Caco-2 (cell line): ENCODE measurements at regions not wholly inside any gene's neighbourhood (a gene's known extent, or its start where the extent isn't known, plus 50 kb on each side); places are given as distances from the start of the nearest gene placed in this dataset.

Experiments
- BruUV-seq: library from RNA; stranded (reverse); fragments of 400-500 nt; replicated peaks from 2 replicates; lab custom pipeline; 2021; lab: Mats Ljungman, UMichigan
- CTCF ChIA-PET: fragments of 300-600 bp; sonication (Branson Sonifier 250); formaldehyde crosslinking; loops from one replicate; lab custom pipeline; 2022; ENCODE audit warnings: antibody characterized with exemption; lab: Charles Lee
- POLR2A ChIA-PET: fragments of 300-600 bp; sonication (Branson Sonifier 250); formaldehyde crosslinking; loops from one replicate; lab custom pipeline; 2022; ENCODE audit warnings: antibody characterized with exemption; lab: Charles Lee
- DNase-seq, 2 experiments: peaks; one replicate each; pipeline versions ENCODE4 v3.0.0 to v3.0.0-alpha.2; 2020 to 2022
- H3K27me3 ChIP-seq: replicated peaks from 2 replicates; pipeline ENCODE4 v1.6.0; 2011; ENCODE audit warnings: low read length; ENCODE audit not compliant: control insufficient read depth, insufficient read depth
- H3K36me3 ChIP-seq: 2 replicates; pipeline ENCODE4 v1.5.1; 2011; ENCODE audit warnings: low read length; ENCODE audit not compliant: control insufficient read depth, insufficient read depth
- H3K4me1 ChIP-seq: fragments of 250-450 bp; sonication (Bioruptor Pico); 2 replicates; pipeline ENCODE4 v1.5.1; 2020; ENCODE audit warnings: mild to moderate bottlenecking
- H3K4me3 ChIP-seq: 2 replicates; pipeline ENCODE4 v1.5.1; 2011; ENCODE audit warnings: low read depth, mild to moderate bottlenecking, control low read depth, low read length
- H3K9me3 ChIP-seq: fragments of 250-450 bp; sonication (Bioruptor Pico); 2 replicates; pipeline ENCODE4 v1.5.1; 2020; ENCODE audit warnings: mild to moderate bottlenecking, moderate library complexity
- H3K27ac Mint-ChIP-seq: one replicate; pipeline ENCODE4 v1.8.0; 2022; ENCODE audit warnings: mixed read lengths; ENCODE audit not compliant: unreplicated experiment
- H3K27me3 Mint-ChIP-seq: one replicate; pipeline ENCODE4 v1.8.0; 2022; ENCODE audit warnings: mixed read lengths; ENCODE audit not compliant: insufficient read depth, unreplicated experiment
- H3K36me3 Mint-ChIP-seq: one replicate; pipeline ENCODE4 v1.8.0; 2022; ENCODE audit warnings: mild to moderate bottlenecking, mixed read lengths; ENCODE audit not compliant: insufficient read depth, unreplicated experiment
- H3K4me1 Mint-ChIP-seq: one replicate; pipeline ENCODE4 v1.8.0; 2022; ENCODE audit warnings: low read depth, mixed read lengths; ENCODE audit not compliant: unreplicated experiment
- H3K4me3 Mint-ChIP-seq: one replicate; pipeline ENCODE4 v1.8.0; 2022; ENCODE audit warnings: mild to moderate bottlenecking, moderate library complexity, mixed read lengths; ENCODE audit not compliant: unreplicated experiment
- H3K9me3 Mint-ChIP-seq: one replicate; pipeline ENCODE4 v1.8.0; 2022; ENCODE audit warnings: mixed read lengths; ENCODE audit not compliant: unreplicated experiment
- intact Hi-C: fragments of 100-400 bp; cut with micrococcal nuclease; formaldehyde crosslinking; loops from one replicate; pipeline ENCODE4 v1.10.0; 2022; ENCODE audit not compliant: unreplicated experiment
- TF ChIP-seq, protein P1 (sequence below), 2 experiments: fragments of 200-600 bp in 1 of 2; IDR thresholded peaks; 1 replicate in 1 of 2; 2 replicates in 1 of 2; pipeline versions ENCODE4 v1.5.1 to v1.8.0; 2011 to 2022; ENCODE audit warnings: antibody characterized with exemption in 1 of 2, control low read depth in 1 of 2, inconsistent platforms in 1 of 2, low read depth in 1 of 2, low read length in 1 of 2, mild to moderate bottlenecking in 1 of 2, moderate library complexity in 1 of 2; ENCODE audit not compliant: insufficient read depth in 1 of 2, severe bottlenecking in 1 of 2, unreplicated experiment in 1 of 2

- Mint-ChIP-seq H3K27me3 (no peaks in the 10 kb centered on the region), H3K27ac (no peak overlapping the region), H3K4me3 (no peak overlapping the region), H3K9me3 (peaks cover 11% of the 10 kb centered on the region), H3K4me1 (no peaks in the 10 kb centered on the region), H3K36me3 (peaks cover 4% of the 10 kb centered on the region)
- intact Hi-C loops = no loop called here
- H3K36me3 ChIP-seq = no peaks in the 10 kb centered on the region
- H3K9me3 ChIP-seq = no peaks in the 10 kb centered on the region
- TF ChIP-seq, protein P1, sequence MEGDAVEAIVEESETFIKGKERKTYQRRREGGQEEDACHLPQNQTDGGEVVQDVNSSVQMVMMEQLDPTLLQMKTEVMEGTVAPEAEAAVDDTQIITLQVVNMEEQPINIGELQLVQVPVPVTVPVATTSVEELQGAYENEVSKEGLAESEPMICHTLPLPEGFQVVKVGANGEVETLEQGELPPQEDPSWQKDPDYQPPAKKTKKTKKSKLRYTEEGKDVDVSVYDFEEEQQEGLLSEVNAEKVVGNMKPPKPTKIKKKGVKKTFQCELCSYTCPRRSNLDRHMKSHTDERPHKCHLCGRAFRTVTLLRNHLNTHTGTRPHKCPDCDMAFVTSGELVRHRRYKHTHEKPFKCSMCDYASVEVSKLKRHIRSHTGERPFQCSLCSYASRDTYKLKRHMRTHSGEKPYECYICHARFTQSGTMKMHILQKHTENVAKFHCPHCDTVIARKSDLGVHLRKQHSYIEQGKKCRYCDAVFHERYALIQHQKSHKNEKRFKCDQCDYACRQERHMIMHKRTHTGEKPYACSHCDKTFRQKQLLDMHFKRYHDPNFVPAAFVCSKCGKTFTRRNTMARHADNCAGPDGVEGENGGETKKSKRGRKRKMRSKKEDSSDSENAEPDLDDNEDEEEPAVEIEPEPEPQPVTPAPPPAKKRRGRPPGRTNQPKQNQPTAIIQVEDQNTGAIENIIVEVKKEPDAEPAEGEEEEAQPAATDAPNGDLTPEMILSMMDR (IDR thresholded peaks at IDR 0.05; ENCODE audit: insufficient read depth in 1 of 2, low read depth in 1 of 2, low read length in 1 of 2, severe bottlenecking in 1 of 2, unreplicated experiment in 1 of 2) = no peak
- no peaks in the 10 kb centered on the region for H3K4me1 ChIP-seq
- no TSS peak for BruUV-seq
- no peak for DNase-seq
- ChIA-PET POLR2A (no interaction called here), CTCF (no interaction called here)
- no peak overlapping the region for H3K4me3 ChIP-seq
- no peaks in the 10 kb centered on the region for H3K27me3 ChIP-seq
These were observed 114.7 kb downstream of the BCL2L11 start for GRCh38 chr2:111235192-111236015.

DNA sequence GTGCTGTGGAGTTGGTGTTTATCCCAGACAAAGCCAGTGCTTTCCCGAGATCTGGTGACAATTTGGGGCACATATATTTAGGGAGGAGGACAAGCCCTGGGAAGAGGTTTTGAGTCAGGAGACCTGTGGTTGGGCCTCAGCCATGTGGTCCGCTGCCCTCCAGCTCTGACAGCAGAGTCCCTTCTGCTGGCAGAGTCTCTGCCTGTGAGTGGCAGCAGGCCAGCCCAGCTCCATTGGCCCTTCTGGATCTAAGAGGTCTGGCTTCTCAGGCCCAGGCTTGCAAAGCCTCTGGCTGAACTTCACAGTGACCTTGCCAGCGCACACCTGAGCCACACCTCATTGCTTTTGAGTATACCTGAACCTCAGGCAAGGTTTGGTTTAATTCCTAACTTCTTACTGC is 115.3 kb downstream of the BCL2L11 start:
- Histone ChIP-seq H3K4me1 (no peaks in the 10 kb centered on the region), H3K9me3 (no peaks in the 10 kb centered on the region), H3K36me3 (no peaks in the 10 kb centered on the region), H3K4me3 (no peak overlapping the region), H3K27me3 (no peaks in the 10 kb centered on the region)
- Mint-ChIP-seq H3K27ac (no peak overlapping the region), H3K4me3 (no peak overlapping the region), H3K9me3 (peaks cover 11% of the 10 kb centered on the region), H3K27me3 (no peaks in the 10 kb centered on the region), H3K4me1 (no peaks in the 10 kb centered on the region), H3K36me3 (peaks cover 4% of the 10 kb centered on the region)
- no peak for DNase-seq
- intact Hi-C loops = no loop called here
- BruUV-seq = no TSS peak
- CTCF ChIA-PET = no interaction called here
- POLR2A ChIA-PET = no interaction called here
- TF ChIP-seq, protein P1 (IDR thresholded peaks at IDR 0.05; ENCODE audit: insufficient read depth in 1 of 2, low read depth in 1 of 2, low read length in 1 of 2, severe bottlenecking in 1 of 2, unreplicated experiment in 1 of 2) = no peak

DNA sequence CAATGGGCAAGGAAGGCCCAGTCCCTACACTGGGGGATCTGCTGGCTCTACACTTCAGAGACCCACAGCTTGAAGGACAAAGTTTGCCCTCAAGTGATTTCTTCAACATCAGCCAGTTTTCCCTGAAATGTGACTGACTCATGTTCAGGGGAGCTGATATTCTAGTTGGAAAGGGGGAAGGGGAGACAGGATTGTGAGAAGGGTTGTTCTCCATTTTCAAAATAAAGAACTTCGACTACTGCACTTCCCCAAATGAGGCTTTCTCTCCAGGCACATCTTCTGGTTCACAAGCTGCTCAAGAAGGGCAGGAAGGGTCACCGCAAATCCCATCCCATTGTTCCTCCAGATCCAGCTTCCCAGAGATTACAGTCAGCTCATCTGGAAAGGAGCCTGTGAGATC is 117.6 kb downstream of the BCL2L11 start:
- peaks cover 8% of the 10 kb centered on the region for H3K9me3 Mint-ChIP-seq
- no peaks in the 10 kb centered on the region for H3K4me1 Mint-ChIP-seq
- H3K36me3 Mint-ChIP-seq = no peaks in the 10 kb centered on the region
- H3K4me3 Mint-ChIP-seq = no peak overlapping the region
- H3K27ac Mint-ChIP-seq = no peak overlapping the region
- no peaks in the 10 kb centered on the region for H3K4me1 ChIP-seq
- TF ChIP-seq, protein P1 (IDR thresholded peaks at IDR 0.05; ENCODE audit: insufficient read depth in 1 of 2, low read depth in 1 of 2, low read length in 1 of 2, severe bottlenecking in 1 of 2, unreplicated experiment in 1 of 2) = no peak
- H3K27me3 Mint-ChIP-seq = no peaks in the 10 kb centered on the region
- POLR2A ChIA-PET = no interaction called here
- CTCF ChIA-PET = no interaction called here
- BruUV-seq = no TSS peak
- no peaks in the 10 kb centered on the region for H3K36me3 ChIP-seq
- no peak overlapping the region for H3K4me3 ChIP-seq
- intact Hi-C loops = no loop called here
- DNase-seq = no peak
- H3K9me3 ChIP-seq = no peaks in the 10 kb centered on the region
- no peaks in the 10 kb centered on the region for H3K27me3 ChIP-seq
